ENCODE measurements at regions not wholly inside any gene's neighbourhood (a gene's known extent, or its start where the extent isn't known, plus 50 kb on each side); places are given as distances from the start of the nearest gene placed in this dataset.

GRCh38 chr12:92224685-92225331 lies 79.2 kb upstream of the BTG1 start:
- DNase-seq (ENCODE audit: low spot score): no peak
- ATAC-seq (ENCODE audit: low FRiP score): peak; percentile 16
- TF ChIP-seq CTCF (IDR thresholded peaks at IDR 0.05): no peak

GRCh38 chr12:92223481-92223880 lies 77.8 kb upstream of the BTG1 start:
- ATAC-seq (ENCODE audit: low FRiP score): no peak
- DNase-seq (ENCODE audit: low spot score): no peak
- TF ChIP-seq CTCF (IDR thresholded peaks at IDR 0.05): no peak

- no peak for TF ChIP-seq CTCF (IDR thresholded peaks at IDR 0.05)
- no peak for DNase-seq (ENCODE audit: low spot score)
These were observed 76.1 kb upstream of the BTG1 start for GRCh38 chr12:92221656-92222315.

GRCh38 chr12:92218394-92219077 lies 72.9 kb upstream of the BTG1 start:
- DNase-seq (ENCODE audit: low spot score) (no peak), ATAC-seq (ENCODE audit: low FRiP score) (no peak)
- no peak for TF ChIP-seq CTCF (IDR thresholded peaks at IDR 0.05)

More at GRCh38 chr12:92221656-92222315, 76.1 kb upstream of the BTG1 start:
- ATAC-seq (ENCODE audit: low FRiP score): no peak

GRCh38 chr12:92216092-92216491 lies 70.4 kb upstream of the BTG1 start:
- TF ChIP-seq CTCF (IDR thresholded peaks at IDR 0.05): no peak
- no peak for DNase-seq (ENCODE audit: low spot score)
- ATAC-seq (ENCODE audit: low FRiP score): no peak

- DNase-seq (ENCODE audit: low spot score): no peak
- no peak for ATAC-seq (ENCODE audit: low FRiP score)
- no peak for TF ChIP-seq CTCF (IDR thresholded peaks at IDR 0.05)
These were observed 69.7 kb upstream of the BTG1 start for GRCh38 chr12:92215358-92215757.
